GM19238 (cell line): ENCODE measurements at regions not wholly inside any gene's neighbourhood (a gene's known extent, or its start where the extent isn't known, plus 50 kb on each side); places are given as distances from the start of the nearest gene placed in this dataset.

Source experiments
- DNase-seq: peaks from one replicate; pipeline ENCODE4 v3.0.0; 2011; ENCODE audit warnings: low spot score; ENCODE audit not compliant: insufficient read length

- no peak for DNase-seq
Observed at GRCh38 chr3:154034797-154035330, 86.3 kb upstream of the ARHGEF26 start.

DNA sequence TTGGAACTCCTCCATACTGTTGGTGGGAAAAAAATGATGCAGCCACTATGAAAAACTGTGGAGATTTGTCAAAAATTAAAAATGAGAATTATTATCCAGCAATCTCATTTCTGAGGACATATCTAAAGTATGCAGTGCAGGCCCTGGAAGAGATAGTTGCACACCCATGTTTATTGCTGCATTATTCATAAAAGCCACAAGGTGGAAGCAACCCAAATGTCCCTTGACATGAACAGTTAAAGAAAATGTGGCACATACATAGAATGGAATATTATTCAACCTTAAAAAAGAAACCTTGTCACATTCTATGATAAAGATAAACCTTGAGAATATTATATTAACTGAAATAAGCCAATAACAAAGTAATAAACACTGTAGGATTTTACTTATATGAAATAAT lies 80.9 kb upstream of the ARHGEF26 start:
- DNase-seq: no peak

GRCh38 chr3:154044671-154045070 lies 76.5 kb upstream of the ARHGEF26 start:
- DNase-seq: no peak

DNA sequence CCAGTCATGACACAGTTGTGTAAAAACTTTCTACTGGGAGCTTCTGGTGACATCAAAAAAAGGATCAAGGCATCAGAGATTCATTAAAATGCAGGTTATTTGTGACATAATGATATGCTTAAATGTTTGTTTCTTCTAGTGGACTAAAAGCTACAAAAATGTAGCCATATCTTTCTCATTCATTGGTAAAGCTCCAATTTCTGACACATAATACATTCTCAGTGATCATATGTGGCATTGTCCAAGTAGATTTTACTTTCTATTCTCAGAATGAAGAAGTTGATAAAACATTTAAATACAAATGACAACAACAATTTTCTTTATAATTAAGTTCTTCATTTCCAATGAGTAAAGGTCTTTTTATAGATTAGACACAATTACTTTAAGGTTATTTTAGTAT lies 71.0 kb upstream of the ARHGEF26 start:
- DNase-seq: no peak

DNA sequence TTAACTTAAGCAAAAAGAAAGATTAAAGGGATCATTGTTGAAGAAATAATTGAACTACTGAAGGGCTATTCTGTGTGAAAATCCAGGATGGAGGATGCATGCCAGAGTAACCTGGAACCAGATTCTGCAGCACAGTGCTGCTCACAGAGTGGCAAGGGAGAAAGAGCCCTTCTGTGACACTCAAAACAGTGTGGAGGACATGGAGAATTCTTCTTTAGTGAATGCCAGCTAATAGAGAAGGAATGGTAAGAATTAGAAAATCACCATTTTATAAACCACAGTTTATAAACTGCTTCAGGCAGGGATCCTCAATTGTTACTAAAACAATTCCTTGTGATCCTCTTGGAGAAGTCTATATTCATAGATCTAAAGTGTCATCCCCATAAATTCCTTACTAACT lies 70.4 kb upstream of the ARHGEF26 start:
- DNase-seq: no peak

GRCh38 chr3:154059833-154060232 lies 61.4 kb upstream of the ARHGEF26 start:
- DNase-seq: no peak

- no peak for DNase-seq
Observed at GRCh38 chr3:154060238-154061000, 60.8 kb upstream of the ARHGEF26 start.

DNA sequence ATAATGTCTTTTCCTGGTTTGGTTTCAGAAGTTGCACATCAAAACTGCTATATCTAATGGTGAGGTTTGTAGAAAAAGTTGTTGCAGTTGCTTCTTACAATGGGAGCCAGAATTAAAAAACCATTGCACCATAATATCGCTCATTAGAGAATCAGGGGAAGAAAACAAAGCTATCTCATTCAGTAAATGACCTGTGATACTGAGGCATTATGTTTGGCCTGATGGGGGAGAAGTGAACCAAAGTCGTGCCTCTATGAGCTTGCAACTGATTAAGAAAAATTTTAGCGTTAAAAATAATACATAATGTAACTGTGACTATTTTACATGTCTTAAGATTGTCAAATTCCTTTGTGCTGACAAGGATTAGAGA lies 60.2 kb upstream of the ARHGEF26 start:
- DNase-seq: no peak

DNA sequence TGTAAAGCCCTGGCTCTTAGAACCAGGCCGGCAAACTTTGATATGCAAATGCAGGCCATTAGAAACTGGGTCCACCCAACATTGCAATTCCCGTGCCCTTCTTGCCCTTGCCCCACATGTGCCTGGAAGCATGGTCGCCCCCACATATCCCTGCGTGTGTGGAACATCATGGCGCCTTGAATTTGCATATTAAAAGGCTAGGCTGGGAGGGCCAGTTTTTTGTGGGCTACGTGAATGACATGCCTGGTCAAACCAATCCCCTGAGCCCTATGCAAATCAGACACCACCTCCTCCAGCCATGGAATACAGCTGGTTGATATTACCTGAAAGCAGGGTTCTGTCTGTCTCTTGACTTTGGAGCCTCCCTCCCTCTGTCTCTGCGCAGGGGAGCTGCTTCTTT lies 58.7 kb upstream of the ARHGEF26 start:
- no peak for DNase-seq

DNA sequence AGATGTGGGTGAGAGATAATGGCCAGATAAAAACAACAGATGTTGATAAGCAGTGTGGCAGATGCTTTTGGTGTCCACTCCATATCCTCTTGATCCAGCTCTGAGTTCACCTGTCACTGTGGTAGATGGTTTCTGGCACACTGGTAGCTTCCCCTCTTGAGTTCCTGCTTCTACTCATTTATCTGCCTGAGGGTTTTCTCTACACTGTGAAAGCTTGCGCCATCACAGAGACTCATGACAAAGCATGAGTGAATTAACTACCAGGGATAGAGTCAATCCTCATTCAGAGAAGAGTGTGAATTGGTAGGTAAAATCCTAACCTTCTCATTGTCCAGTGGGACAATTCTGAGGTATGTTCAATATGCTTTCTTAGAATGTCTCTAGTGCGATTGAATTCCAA lies 50.0 kb upstream of the ARHGEF26 start:
- DNase-seq: no peak
